ENCODE measurements at regions not wholly inside any gene's neighbourhood (a gene's known extent, or its start where the extent isn't known, plus 50 kb on each side); places are given as distances from the start of the nearest gene placed in this dataset.
A peak's percentile ranks its signal among the peaks of the same experiment; 100 is the strongest.

- no peak for TF ChIP-seq JUND (IDR thresholded peaks at IDR 0.05; ENCODE audit: low read depth)
- in situ Hi-C loops (cut with HindIII; ENCODE audit: low pct_unique_long_range_greater_than_20kb, low sequenced_read_pairs), result no loop called here
- DNase-seq (ENCODE audit: low read depth in 1 of 2, low spot score in 1 of 2), result no peak
Observed at GRCh38 chr3:181446741-181447140, 265.0 kb upstream of the SOX2 start.

GRCh38 chr3:181442066-181442465 lies 269.7 kb upstream of the SOX2 start:
- DNase-seq (ENCODE audit: low read depth in 1 of 2, low spot score in 1 of 2), result no peak
- TF ChIP-seq JUND (IDR thresholded peaks at IDR 0.05; ENCODE audit: low read depth), result no peak
- in situ Hi-C loops (cut with HindIII; ENCODE audit: low pct_unique_long_range_greater_than_20kb, low sequenced_read_pairs), result no loop called here

- no peak for TF ChIP-seq JUND (IDR thresholded peaks at IDR 0.05; ENCODE audit: low read depth)
- in situ Hi-C loops (cut with HindIII; ENCODE audit: low pct_unique_long_range_greater_than_20kb, low sequenced_read_pairs), result no loop called here
- DNase-seq (ENCODE audit: low read depth in 1 of 2, low spot score in 1 of 2), result no peak
Observed at GRCh38 chr3:181432992-181433391, 278.7 kb upstream of the SOX2 start.

GRCh38 chr3:181431748-181432147 lies 280.0 kb upstream of the SOX2 start:
- TF ChIP-seq JUND (IDR thresholded peaks at IDR 0.05; ENCODE audit: low read depth), result no peak
- in situ Hi-C loops (cut with HindIII; ENCODE audit: low pct_unique_long_range_greater_than_20kb, low sequenced_read_pairs), result no loop called here
- DNase-seq (ENCODE audit: low read depth in 1 of 2, low spot score in 1 of 2), result no peak

- in situ Hi-C loops (cut with HindIII; ENCODE audit: low pct_unique_long_range_greater_than_20kb, low sequenced_read_pairs), result no loop called here
- DNase-seq (ENCODE audit: low read depth in 1 of 2, low spot score in 1 of 2), result no peak
- no peak for TF ChIP-seq JUND (IDR thresholded peaks at IDR 0.05; ENCODE audit: low read depth)
Observed at GRCh38 chr3:181425074-181425473, 286.7 kb upstream of the SOX2 start.

GRCh38 chr3:181418233-181418632 lies 293.5 kb upstream of the SOX2 start:
- TF ChIP-seq JUND (IDR thresholded peaks at IDR 0.05; ENCODE audit: low read depth), result no peak
- DNase-seq (ENCODE audit: low read depth in 1 of 2, low spot score in 1 of 2), result no peak
- in situ Hi-C loops (cut with HindIII; ENCODE audit: low pct_unique_long_range_greater_than_20kb, low sequenced_read_pairs), result no loop called here

- in situ Hi-C loops (cut with HindIII; ENCODE audit: low pct_unique_long_range_greater_than_20kb, low sequenced_read_pairs), result no loop called here
- no peak for TF ChIP-seq JUND (IDR thresholded peaks at IDR 0.05; ENCODE audit: low read depth)
- no peak for DNase-seq (ENCODE audit: low read depth in 1 of 2, low spot score in 1 of 2)
Observed at GRCh38 chr3:181417748-181418147, 294.0 kb upstream of the SOX2 start.

- in situ Hi-C loops (cut with HindIII; ENCODE audit: low pct_unique_long_range_greater_than_20kb, low sequenced_read_pairs), result no loop called here
- no peak for DNase-seq (ENCODE audit: low read depth in 1 of 2, low spot score in 1 of 2)
- no peak for TF ChIP-seq JUND (IDR thresholded peaks at IDR 0.05; ENCODE audit: low read depth)
Observed at GRCh38 chr3:181410870-181411269, 300.9 kb upstream of the SOX2 start.

GRCh38 chr3:181403876-181404660 lies 307.7 kb upstream of the SOX2 start:
- in situ Hi-C loops (cut with HindIII; ENCODE audit: low pct_unique_long_range_greater_than_20kb, low sequenced_read_pairs), result no loop called here
- no peak for TF ChIP-seq JUND (IDR thresholded peaks at IDR 0.05; ENCODE audit: low read depth)
- DNase-seq (ENCODE audit: low read depth in 1 of 2, low spot score in 1 of 2), result peak in 1 of 2 experiments; percentile 42

GRCh38 chr3:181402347-181402746 lies 309.4 kb upstream of the SOX2 start:
- TF ChIP-seq JUND (IDR thresholded peaks at IDR 0.05; ENCODE audit: low read depth), result no peak
- no peak for DNase-seq (ENCODE audit: low read depth in 1 of 2, low spot score in 1 of 2)
- in situ Hi-C loops (cut with HindIII; ENCODE audit: low pct_unique_long_range_greater_than_20kb, low sequenced_read_pairs), result no loop called here

GRCh38 chr3:181384970-181385369 lies 326.8 kb upstream of the SOX2 start:
- no peak for DNase-seq (ENCODE audit: low read depth in 1 of 2, low spot score in 1 of 2)
- in situ Hi-C loops (cut with HindIII; ENCODE audit: low pct_unique_long_range_greater_than_20kb, low sequenced_read_pairs), result no loop called here

GRCh38 chr3:181383760-181384159 lies 328.0 kb upstream of the SOX2 start:
- TF ChIP-seq JUND (IDR thresholded peaks at IDR 0.05; ENCODE audit: low read depth), result no peak
- no peak for DNase-seq (ENCODE audit: low read depth in 1 of 2, low spot score in 1 of 2)
- in situ Hi-C loops (cut with HindIII; ENCODE audit: low pct_unique_long_range_greater_than_20kb, low sequenced_read_pairs), result no loop called here

More at GRCh38 chr3:181384970-181385369, 326.8 kb upstream of the SOX2 start:
- TF ChIP-seq JUND (IDR thresholded peaks at IDR 0.05; ENCODE audit: low read depth), result no peak

GRCh38 chr3:181383201-181383600 lies 328.5 kb upstream of the SOX2 start:
- TF ChIP-seq JUND (IDR thresholded peaks at IDR 0.05; ENCODE audit: low read depth), result no peak
- in situ Hi-C loops (cut with HindIII; ENCODE audit: low pct_unique_long_range_greater_than_20kb, low sequenced_read_pairs), result no loop called here
- no peak for DNase-seq (ENCODE audit: low read depth in 1 of 2, low spot score in 1 of 2)

- in situ Hi-C loops (cut with HindIII; ENCODE audit: low pct_unique_long_range_greater_than_20kb, low sequenced_read_pairs), result no loop called here
- no peak for DNase-seq (ENCODE audit: low read depth in 1 of 2, low spot score in 1 of 2)
- no peak for TF ChIP-seq JUND (IDR thresholded peaks at IDR 0.05; ENCODE audit: low read depth)
Observed at GRCh38 chr3:181382656-181383055, 329.1 kb upstream of the SOX2 start.

Data from T47D (cell line).